AG09319 (cell line): ENCODE measurements at regions not wholly inside any gene's neighbourhood (a gene's known extent, or its start where the extent isn't known, plus 50 kb on each side); places are given as distances from the start of the nearest gene placed in this dataset.
"Not testable (repeated sequence)": the region's sequence is repeated elsewhere in the genome, so short reads cannot be mapped to it uniquely, and the experiment has no call there.

Experiments
- DNase-seq: peaks from one replicate; pipeline ENCODE4 v3.0.0-alpha.2; 2010; ENCODE audit warnings: low read depth; ENCODE audit errors: extremely low read depth
- CTCF ChIP-seq: IDR thresholded peaks from 2 replicates; pipeline ENCODE4 v1.5.1; 2011; ENCODE audit warnings: low read depth, mild to moderate bottlenecking, inconsistent platforms, low read length, moderate library complexity

DNA sequence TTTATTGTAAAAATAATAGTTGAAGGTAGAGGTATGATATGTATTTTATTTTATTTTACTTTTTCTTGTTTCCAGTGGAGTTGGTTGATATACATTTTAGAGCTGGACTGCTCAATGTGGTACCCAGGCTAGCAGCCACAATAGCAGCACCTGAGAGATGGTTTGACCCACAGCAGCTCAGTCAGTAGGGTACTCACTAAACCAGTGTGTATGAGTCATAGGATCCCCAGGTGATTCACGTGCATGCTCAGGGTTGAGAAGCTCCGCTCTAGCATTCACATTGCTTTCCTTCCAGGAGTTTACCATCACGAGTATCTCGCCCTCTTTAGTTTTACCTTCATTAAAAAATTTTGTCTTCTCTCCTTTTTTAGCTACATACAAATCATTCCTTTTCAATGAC, 96.0 kb upstream of the PAXBP1 start:
- DNase-seq = no peak
- no peak for TF ChIP-seq CTCF

GRCh38 chr21:32868631-32869454, 97.3 kb upstream of the PAXBP1 start:
- DNase-seq = no peak
- TF ChIP-seq CTCF = no peak

DNA sequence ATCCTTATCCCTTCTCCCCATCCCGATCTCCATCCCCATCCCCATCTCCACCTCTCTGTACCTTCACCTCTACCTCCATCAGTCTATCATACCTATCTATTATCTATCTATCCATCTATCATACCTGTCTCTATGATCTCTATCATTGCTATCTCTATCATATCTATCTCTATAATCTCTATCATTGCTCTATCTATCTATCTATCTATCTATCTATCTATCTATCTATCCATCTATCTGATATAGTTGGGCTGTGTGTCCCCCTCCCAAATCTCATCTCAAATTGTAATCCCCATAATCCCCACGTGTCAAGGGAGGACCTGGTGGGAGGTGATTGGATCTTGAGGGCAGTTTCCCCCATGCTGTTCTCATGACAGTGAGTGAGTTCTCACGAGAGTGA, 97.9 kb upstream of the PAXBP1 start:
- no peak for TF ChIP-seq CTCF
- DNase-seq = no peak

DNA sequence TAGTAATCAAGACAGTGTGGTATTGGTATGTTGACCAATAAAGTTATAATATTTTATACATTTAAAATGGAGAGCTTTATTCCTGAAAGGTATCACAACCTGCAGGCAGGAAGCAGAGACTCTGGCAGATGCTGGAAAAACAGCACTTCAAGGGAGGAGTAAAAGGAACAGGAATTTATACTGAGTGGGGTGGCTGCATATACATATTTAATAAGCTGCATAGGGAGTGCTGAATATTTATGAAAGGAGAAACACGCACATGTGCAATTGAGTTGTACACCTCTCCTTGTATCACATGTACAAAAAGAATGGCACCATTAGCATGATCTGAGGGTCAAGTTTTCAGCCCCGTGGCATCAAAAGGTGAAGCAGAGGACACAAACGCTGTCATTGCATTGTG, 104.9 kb upstream of the PAXBP1 start:
- no peak for DNase-seq
- TF ChIP-seq CTCF = no peak

DNA sequence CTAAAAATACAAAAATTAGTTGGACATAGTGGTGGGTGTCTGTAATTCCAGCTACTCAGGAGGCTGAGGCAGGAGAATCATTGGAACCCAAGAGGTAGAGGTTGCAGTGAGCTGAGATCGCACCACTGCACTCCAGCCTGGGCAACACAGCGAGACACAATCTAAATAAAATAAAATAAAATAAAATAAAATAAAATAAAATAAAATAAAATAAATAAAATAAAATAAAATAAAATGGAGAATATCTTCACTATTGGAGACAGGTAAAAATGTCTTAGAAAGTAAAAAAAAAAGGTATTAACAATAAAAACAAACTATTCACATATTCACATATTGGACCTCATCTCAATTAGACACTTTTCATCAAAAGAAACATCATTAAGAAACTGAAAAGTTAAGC, 106.3 kb upstream of the PAXBP1 start:
- not testable (repeated sequence) for DNase-seq

- no peak for DNase-seq
- no peak for TF ChIP-seq CTCF
Measured at GRCh38 chr21:32878661-32879060, 107.1 kb upstream of the PAXBP1 start.

DNA sequence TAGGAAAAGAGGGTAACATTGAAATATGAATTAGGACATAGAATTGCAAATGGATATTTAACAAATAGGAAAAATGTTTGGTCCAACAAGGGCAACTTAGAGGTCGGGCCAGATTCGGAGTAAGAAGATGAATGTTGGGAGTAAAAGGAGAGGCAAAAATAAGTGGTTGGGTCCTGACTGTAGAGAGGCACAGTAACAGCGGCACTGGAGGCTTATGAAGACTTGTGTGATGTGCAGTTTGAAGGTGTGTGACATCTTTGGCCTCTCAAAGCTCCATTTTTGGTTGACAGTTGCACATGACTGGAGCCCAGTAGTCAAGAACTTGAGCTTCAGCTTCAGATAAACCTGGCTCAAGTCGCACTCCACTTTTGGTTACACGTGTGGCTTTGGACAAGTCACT, 109.9 kb upstream of the PAXBP1 start:
- DNase-seq = no peak
- no peak for TF ChIP-seq CTCF

DNA sequence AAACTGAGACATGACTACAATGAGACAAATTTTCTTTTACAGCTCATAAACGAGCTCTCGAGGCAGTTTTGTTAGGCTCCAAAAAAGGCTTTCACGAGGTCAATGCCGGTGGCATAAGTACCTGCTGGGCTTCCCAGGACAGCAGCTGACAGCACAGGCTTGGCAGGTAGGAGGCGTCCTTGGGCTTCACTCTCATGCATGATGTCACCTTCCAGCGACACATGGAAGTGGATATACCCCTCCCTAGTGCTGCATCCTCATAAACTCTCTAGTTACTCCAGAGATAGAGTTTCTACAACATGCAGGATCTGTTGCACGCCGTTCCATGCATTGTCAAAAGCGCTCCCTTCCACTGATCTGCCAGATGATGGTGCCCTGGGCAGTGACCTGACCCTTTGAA, 112.5 kb upstream of the PAXBP1 start:
- TF ChIP-seq CTCF = no peak
- no peak for DNase-seq
